ENCODE measurements at regions not wholly inside any gene's neighbourhood (a gene's known extent, or its start where the extent isn't known, plus 50 kb on each side); places are given as distances from the start of the nearest gene placed in this dataset.
"Not testable (repeated sequence)": the region's sequence is repeated elsewhere in the genome, so short reads cannot be mapped to it uniquely, and the experiment has no call there.

DNA sequence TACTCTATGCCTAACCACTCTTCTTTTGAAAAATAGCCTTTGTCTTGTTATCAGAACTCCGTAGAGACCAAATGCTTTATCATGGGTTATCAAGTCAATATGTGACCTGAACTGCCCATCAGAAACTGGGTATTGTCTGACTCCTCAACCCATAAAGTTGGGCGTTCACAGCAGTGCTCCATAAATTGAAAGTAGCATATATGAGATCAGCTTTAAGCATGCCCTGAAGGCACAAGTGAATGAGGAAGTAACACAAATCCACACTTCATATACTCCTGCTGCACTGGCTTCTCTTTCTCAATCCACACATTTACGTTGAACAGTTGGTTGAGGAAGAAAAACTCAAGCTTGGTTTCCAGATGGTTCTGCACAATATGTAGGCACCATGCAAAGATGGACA, 1106.0 kb downstream of the STIM2 start:
- in situ Hi-C loops (cut with HindIII; ENCODE audit: low sequenced_read_pairs): no loop called here

DNA sequence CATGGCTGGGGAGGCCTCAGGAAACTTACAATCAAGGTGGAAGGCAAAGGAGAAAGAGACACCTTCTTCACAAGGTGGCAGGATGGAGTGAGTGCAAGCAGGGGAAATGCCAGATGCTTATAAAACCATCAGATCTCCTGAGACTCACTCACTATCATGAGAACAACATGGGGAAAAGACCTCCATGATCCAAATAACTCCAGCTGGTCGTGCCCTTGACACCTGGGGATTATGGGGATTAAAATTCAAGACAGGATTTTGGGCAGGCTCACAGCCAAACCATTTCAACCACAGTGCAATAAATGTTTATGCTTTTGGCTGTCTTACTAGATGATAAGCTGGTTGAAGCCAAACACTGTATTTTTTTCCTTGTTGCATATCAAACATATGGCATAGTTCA, 1112.4 kb downstream of the STIM2 start:
- in situ Hi-C loops (cut with HindIII; ENCODE audit: low sequenced_read_pairs): no loop called here
- no peak overlapping the region for H3K4me3 ChIP-seq (ENCODE audit: low read depth, low read length)
- DNase-seq (ENCODE audit: low read depth): no peak
- no peak for TF ChIP-seq CTCF (IDR thresholded peaks at IDR 0.05; ENCODE audit: low read depth, low read length, missing control alignments)

More for the DNA sequence above, 1106.0 kb downstream of the STIM2 start:
- H3K4me3 ChIP-seq (ENCODE audit: low read depth, low read length): no peak overlapping the region
- TF ChIP-seq CTCF (IDR thresholded peaks at IDR 0.05; ENCODE audit: low read depth, low read length, missing control alignments): no peak
- no peak for DNase-seq (ENCODE audit: low read depth)

DNA sequence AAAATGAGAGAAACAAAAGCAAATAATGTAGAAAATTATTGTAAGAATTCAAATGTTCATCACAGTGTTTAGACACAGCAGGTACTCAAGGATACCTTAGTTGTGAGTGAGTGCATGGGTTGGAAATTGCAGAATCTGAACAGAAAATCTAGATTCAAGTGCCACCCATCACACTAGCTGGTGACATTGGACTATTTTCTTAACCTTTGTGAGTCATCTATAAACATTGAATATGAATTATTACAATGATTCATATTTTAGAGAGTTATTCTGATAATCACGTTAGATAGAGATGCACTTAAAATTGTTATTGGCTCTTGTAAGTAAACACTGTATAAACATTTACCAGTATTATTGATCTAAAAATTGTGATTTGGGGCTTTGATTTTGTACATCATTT, 1113.1 kb downstream of the STIM2 start:
- in situ Hi-C loops (cut with HindIII; ENCODE audit: low sequenced_read_pairs): no loop called here
- no peak for DNase-seq (ENCODE audit: low read depth)
- H3K4me3 ChIP-seq (ENCODE audit: low read depth, low read length): no peak overlapping the region
- TF ChIP-seq CTCF (IDR thresholded peaks at IDR 0.05; ENCODE audit: low read depth, low read length, missing control alignments): no peak

GRCh38 chr4:27974339-27974738, 1113.7 kb downstream of the STIM2 start:
- no peak for TF ChIP-seq CTCF (IDR thresholded peaks at IDR 0.05; ENCODE audit: low read depth, low read length, missing control alignments)
- DNase-seq (ENCODE audit: low read depth): no peak
- H3K4me3 ChIP-seq (ENCODE audit: low read depth, low read length): no peak overlapping the region
- in situ Hi-C loops (cut with HindIII; ENCODE audit: low sequenced_read_pairs): no loop called here

- DNase-seq (ENCODE audit: low read depth); H3K4me3 ChIP-seq (ENCODE audit: low read depth, low read length); in situ Hi-C loops (cut with HindIII; ENCODE audit: low sequenced_read_pairs): not testable (repeated sequence)
Measured at GRCh38 chr4:27974881-27975280, 1114.2 kb downstream of the STIM2 start.

DNA sequence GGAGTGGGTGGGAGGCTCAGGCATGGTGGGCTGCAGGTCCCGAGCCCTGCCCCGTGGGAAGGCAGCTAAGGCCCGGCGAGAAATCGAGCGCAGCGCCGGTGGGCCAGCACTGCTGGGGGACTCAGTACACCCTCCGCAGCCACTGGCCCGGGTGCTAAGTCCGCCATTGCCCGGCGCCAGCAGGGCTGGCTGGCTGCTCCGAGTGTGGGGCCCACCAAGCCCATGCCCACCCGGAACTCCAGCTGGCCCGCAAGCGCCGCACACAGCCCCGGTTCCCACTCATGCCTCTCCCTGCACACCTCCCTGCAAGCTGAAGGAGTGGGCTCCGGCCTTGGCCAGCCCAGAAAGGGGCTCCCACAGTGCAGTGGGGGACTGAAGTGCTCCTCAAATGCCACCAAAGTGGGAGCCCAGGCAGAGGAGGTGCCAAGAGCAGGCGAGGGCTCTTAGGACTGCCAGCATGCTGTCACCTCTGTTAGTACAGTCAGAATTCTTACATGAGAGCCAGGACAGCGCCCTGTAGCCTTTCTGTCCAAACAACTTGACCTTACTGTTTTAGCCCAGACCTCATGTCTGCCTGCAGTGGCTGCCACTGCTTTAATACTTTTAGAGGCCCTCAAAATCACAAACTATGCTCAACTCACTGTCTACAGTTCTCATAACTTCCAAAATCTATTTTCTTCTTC, 1117.9 kb downstream of the STIM2 start:
- in situ Hi-C loops (cut with HindIII; ENCODE audit: low sequenced_read_pairs); H3K4me3 ChIP-seq (ENCODE audit: low read depth, low read length); DNase-seq (ENCODE audit: low read depth): not testable (repeated sequence)

DNA sequence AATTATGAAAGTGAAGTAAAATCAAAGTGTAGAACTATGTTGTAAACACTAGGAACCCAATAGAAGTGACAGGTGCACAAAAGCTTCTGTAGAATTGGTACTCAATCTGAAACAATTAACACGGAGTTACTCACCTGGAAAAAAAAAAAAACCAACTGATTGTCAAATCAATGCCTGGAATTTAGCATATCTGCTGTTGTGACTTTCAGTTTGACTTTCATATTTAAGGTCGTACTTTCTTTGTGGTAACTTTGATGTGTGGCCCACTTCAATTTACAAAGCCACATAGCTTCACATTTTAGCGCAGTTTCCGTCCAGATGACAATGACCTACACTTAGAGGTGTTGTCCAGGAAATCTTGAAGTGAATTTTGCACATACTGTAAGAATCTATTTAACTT, 1124.9 kb downstream of the STIM2 start:
- no peak for TF ChIP-seq CTCF (IDR thresholded peaks at IDR 0.05; ENCODE audit: low read depth, low read length, missing control alignments)
- no peak for DNase-seq (ENCODE audit: low read depth)
- in situ Hi-C loops (cut with HindIII; ENCODE audit: low sequenced_read_pairs): no loop called here
- no peak overlapping the region for H3K4me3 ChIP-seq (ENCODE audit: low read depth, low read length)

GRCh38 chr4:27986476-27986875, 1125.8 kb downstream of the STIM2 start:
- no peak for DNase-seq (ENCODE audit: low read depth)
- H3K4me3 ChIP-seq (ENCODE audit: low read depth, low read length): no peak overlapping the region
- TF ChIP-seq CTCF (IDR thresholded peaks at IDR 0.05; ENCODE audit: low read depth, low read length, missing control alignments): no peak
- in situ Hi-C loops (cut with HindIII; ENCODE audit: low sequenced_read_pairs): no loop called here

Measured in astrocyte of the cerebellum (primary cell).